ENCODE measurements at regions not wholly inside any gene's neighbourhood (a gene's known extent, or its start where the extent isn't known, plus 50 kb on each side); places are given as distances from the start of the nearest gene placed in this dataset.
"Not testable (repeated sequence)": the region's sequence is repeated elsewhere in the genome, so short reads cannot be mapped to it uniquely, and the experiment has no call there.

DNA sequence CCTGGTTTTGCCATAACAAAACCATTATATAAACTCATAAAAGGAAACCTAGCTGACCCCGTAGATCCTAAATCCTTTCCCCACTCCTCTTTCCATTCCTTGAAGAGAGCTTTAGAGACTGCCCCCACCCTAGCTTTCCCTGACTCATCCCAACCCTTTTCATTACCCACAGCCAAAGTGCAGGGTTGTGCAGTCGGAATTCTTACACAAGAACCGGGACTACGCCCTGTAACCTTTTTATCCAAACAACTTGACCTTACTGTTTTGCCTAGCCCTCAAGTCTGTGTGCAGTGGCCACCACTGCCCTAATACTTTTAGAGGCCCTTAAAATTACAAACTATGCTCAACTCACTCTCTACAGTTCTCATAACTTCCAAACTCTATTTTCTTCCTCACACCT, 116.0 kb upstream of the PTPN13 start:
- not testable (repeated sequence) for DNase-seq (ENCODE audit: low read depth in 1 of 2, low spot score in 1 of 2)

DNA sequence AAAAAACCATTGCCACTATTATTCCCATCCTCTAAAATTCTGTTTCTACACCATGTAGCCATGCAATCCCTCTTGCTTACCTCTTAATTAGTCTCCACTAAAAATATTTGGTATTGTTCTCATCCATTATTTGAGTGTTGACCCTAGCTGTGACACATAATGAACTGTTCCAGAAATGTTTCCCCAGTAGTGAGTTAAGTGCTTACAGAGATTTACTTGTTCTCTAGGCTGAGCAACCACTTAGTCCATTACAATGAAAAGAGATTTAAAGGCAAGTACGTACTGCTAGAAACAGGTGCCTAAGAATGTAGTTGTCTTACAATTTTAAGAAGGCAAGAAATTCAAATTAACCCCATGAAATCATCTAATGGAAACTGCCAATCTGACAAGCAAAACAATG, 112.7 kb upstream of the PTPN13 start:
- no peak for DNase-seq (ENCODE audit: low read depth in 1 of 2, low spot score in 1 of 2)

DNA sequence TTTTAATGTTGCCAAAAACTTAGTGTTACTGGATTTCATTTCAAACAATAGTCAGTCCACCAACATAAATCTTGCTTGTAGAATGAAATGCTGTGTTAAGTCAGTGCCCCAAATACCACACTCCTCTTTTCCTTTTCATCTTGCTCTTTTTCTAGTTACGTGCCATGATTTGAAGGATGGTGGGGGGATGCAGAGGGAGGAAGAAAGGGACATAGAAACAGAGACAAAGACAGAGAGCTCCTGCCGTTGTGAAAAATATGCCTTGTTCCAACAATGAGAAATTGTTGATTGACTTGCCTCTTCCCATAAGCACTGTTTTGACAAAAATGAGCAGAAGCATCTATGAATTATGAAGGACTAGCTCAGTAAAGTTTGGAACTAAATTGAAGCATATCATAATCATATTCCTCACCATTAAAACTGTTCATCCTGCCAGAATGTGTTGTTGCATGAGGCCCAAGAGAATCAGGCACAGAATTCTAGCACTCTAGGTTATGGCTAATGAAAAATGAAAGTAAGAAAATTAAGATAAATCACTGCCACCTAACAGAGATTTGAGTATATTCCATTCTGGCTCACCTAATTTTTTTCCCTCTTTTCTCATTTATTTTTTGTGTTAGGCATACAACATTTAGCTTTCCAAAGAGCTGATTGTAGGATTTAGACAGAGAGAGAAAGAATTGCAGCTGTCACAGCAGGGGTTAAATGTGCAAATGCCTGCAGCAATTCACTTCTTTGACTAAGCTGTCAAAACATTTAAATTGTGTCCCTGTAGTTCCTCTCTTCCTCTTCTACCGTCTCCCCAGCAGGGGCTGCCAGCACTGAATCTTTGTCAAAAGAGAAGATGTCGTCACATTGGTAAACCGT, 111.6 kb upstream of the PTPN13 start:
- DNase-seq (ENCODE audit: low read depth in 1 of 2, low spot score in 1 of 2): no peak

DNA sequence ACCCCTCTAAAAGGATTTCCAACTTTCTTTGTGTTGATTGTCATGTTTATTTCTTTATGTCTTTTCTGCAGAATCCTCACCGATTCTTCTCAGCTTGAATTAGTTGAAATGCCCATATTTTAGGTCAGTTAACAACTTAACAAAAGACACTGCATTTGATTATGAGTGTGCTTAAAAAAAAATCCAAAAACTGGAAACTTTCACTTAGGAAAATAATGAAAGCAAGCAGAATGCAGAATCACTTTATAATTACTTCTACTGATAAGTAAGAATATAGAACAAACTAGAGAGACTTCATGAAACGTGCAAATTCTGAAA, 111.0 kb upstream of the PTPN13 start:
- no peak for DNase-seq (ENCODE audit: low read depth in 1 of 2, low spot score in 1 of 2)

DNA sequence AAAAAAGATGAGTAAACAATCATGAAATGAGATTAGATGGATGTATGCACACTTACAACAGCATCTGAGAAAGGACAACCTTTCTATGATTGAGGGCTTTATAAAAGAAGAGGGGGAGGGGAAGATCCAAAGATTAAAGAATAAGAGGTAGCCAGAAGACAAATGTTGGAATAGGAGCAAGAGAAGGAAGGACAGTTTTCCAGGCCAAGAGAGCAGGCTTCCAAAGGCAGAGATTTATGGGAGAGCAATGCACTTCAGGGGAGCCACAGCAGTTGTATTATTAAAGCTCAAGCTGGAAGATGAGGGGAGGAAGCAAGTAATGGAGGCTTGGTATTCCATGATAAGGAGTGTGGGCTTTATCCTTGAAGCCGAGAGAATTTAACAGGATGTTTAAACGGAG, 110.3 kb upstream of the PTPN13 start:
- DNase-seq (ENCODE audit: low read depth in 1 of 2, low spot score in 1 of 2): no peak

DNA sequence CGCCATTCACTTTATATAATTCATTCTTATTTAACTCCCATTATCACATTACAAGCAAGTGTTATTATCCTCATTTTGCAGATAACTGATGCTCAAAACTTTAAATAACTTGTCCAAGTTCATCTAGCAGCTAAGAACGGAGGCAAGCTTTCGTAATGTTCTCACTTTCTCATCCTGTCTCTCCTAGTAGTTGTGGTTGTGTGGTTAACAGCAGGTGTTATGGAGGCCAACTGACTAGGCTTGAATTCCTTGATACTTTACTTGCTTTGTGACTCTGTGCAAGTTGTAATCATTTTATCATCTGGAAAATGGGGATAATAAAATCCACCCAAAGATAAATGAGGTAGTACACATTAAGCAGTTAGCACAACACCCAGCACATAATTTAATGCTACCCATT, 109.9 kb upstream of the PTPN13 start:
- DNase-seq (ENCODE audit: low read depth in 1 of 2, low spot score in 1 of 2): no peak

DNA sequence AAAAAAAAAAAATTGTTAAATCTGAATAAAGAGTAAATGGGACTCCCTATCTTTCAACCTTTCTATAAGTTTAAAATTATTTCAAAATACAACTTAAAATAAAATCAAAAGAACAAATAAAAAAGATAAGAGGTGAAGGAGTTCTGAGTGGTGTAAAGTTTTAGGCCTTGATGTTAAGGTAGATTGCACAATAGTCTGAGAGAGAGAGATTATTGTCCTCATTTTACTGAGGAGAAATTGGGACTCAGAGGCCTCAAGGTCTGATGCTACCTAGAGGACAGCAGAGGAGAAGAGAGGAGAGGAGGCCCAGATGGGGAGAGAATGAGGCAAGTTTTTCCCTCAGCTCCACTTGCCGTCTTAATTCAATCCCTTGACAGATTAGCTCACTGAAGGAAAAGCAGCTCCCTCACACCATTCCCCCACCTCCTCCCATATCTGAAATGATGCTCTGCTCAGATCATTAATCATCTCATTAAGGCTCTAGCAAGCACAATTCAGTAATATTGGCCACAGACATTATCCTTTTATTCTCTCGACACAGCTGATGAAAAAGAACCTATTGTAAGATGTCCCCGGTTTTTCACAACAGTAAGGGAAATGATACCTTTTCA, 106.3 kb upstream of the PTPN13 start:
- no peak for DNase-seq (ENCODE audit: low read depth in 1 of 2, low spot score in 1 of 2)

DNA sequence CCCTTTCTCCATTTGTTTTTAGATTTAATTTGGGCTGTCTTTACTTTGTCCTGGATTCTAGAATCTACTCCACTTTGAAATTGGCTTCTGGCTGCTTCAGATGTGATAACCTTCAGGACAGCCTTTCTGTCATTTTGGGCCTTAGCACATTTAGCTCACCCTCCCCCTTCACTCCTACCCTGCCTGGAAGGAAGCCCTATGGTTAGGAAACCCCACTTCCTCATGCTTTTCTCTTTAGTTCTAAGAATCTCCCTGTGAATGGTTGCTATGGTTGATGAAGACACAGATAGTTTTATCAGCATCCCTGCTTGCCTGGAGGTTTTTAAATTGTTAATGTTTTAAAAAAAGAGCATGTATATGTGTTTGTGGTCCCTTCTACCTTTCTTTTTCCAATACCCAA, 100.7 kb upstream of the PTPN13 start:
- no peak for DNase-seq (ENCODE audit: low read depth in 1 of 2, low spot score in 1 of 2)

DNA sequence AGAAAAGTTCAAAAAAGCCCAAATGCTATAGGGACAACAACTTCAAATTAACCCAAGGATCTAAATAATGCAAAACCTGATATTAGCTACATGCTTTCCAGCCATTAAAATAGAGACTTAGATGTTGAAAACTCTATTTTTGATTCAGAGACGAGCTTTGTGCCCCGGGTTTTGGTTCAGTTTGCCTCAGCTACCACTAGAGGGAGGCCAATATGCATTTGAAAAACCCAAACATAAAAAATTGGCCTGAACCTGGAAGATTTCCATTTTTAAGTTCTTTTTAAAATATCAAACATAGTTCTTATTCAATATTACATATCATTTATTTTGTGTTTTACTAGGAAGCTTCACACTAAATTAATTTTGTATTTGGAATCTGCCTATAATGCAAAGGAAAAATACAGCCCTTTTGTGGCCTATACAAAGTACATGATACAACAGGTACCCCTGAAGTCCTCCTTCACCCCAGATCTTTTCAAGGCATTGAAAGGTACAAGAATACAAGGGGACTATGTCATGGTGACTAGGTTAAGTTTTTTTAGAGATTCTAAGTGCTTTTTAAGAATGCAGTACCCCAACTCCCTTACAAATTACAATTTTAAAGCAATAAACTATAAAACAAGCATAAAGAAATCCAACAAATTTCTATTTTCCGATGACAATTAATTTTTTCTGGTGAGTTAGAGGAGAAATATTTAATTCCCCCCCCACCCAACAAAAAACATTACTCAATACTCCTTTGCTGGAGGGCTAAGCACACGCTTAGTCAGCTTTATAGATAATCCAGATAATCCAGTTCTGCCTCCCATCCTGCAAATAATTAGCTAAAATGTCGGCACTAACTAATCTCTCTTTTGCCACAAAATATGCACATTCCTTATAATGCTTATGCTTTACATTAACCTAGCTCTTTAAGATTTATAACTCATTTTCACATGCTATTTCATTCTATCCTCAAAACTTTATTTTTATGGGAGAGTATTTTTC, 97.7 kb upstream of the PTPN13 start:
- peak in 1 of 2 donors; percentile 2 for DNase-seq (ENCODE audit: low read depth in 1 of 2, low spot score in 1 of 2)

DNA sequence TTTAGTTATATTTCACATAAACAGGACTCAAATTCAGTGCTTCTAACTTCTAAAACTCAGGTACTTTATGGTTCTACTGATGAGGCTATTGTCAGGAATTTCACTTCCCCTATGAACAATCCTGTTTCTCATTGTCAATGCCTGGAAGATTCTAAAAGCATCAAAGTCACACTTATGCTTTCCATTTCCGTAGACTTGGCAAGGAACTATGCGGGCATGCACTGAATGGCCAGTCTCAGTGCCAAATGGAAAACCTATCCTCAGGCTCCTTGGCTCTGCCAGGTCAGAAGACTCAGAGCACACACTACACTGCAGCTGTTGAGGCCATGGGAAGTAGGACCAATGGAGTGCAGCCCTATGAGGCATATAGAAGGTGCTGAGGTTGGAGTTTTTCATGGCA, 97.0 kb upstream of the PTPN13 start:
- no peak for DNase-seq (ENCODE audit: low read depth in 1 of 2, low spot score in 1 of 2)

DNA sequence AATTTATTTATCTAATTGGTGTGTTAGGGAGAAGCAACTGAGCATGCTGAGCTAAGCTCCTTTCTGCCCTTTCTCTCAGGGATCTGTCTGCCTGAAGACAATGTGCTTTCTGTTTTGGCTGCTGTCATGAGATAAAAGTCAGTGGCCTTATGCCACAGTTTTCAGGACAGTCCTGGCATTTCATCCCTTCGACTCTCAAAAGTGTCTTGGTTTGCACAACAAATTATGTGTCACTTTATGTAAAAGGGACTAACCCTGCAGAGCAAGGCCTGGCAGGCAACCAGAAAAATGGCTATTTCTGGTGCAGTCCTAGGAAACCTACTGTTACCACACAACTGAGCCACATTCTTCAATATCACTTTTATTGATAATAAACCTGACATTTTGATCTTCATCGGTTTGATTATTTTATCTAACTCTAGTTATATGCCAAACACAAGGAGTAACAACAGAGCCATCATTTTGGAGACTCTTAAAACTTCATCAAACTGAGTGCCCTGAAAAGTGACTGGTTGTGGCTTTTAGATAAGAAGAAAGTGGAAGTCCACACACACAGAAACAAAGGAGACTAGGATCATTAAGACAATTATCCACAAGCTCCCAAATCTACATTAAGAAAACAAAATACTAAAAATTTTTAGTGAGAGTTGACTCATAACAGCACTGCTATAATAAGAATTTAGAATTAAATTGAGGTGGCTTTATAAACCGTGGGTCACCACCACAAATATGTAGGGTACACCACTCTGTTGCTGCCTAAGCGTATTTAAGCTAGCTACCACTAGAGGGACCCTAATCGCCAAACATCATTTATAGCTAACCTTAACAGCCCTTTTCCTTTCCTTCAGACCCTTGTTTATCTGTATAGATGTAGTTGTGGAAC, 95.9 kb upstream of the PTPN13 start:
- no peak for DNase-seq (ENCODE audit: low read depth in 1 of 2, low spot score in 1 of 2)

DNA sequence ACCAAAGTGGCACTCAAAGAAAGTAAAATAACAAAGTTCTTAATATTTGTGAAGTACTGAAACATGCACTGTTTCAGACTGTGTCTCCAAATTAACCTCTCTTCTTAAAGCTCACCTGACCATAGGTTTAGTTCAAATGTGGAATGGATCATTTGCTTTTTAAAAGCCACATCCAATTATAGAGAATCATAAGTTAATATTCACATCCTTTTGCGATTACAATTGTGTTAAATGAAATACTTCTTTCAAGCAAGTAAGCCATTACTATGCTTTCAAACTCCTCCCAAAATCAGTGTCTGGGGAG, 95.3 kb upstream of the PTPN13 start:
- DNase-seq (ENCODE audit: low read depth in 1 of 2, low spot score in 1 of 2): no peak

DNA sequence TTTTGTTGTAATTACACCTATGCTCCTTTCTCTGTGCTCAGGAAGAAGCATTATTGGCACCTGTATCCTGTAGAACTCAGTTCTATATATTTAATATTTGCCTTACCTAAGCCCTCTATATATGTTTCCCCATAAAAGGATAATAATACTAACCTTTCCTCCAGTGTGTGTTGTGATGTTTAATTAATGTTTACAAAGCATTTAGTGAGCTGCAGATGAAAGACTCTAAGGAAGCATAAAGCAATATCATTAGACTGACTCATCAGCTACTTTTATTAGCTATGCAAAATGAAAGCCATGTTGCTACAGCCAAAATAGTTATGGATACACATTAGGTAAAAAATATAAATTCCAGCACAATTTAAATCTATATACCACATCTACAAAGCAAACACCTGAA, 93.6 kb upstream of the PTPN13 start:
- no peak for DNase-seq (ENCODE audit: low read depth in 1 of 2, low spot score in 1 of 2)

DNA sequence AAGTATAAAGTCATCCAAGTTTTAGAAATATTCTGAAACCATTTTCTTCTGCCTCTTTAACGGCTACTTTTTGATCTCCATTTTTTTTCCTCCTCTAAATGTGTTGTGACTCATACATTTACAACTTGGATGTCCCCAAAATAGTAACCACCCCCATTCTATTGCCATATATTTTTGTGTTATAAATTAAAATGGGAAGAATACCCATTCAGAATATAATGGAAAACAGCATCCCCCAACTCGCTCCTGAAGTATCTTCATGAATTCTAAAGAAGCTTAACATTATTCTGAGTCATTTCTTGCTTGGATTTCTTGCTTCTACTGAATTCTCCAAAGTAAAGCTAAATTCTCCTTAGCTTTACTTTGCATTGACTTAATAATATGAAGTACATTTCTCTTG, 92.0 kb upstream of the PTPN13 start:
- DNase-seq (ENCODE audit: low read depth in 1 of 2, low spot score in 1 of 2): no peak

DNA sequence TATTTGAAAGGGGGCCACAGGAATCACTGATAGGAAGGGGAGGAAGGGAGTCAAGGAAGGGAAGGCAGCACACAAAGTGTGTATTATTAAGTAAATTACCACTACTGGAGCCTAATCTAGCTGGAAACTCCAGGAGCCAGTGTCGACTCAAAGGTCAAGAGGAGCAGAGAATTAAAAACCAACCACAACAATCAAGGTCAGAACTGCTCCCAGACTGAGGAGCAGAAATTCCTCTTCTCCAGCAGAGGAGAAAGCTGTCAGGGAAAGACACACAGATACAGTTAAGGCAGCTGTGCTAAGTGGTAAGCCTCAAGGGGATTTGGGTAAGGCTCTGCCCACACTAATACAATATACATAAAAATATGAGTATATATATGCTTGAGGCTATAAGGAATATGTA, 87.5 kb upstream of the PTPN13 start:
- no peak for DNase-seq (ENCODE audit: low read depth in 1 of 2, low spot score in 1 of 2)

DNA sequence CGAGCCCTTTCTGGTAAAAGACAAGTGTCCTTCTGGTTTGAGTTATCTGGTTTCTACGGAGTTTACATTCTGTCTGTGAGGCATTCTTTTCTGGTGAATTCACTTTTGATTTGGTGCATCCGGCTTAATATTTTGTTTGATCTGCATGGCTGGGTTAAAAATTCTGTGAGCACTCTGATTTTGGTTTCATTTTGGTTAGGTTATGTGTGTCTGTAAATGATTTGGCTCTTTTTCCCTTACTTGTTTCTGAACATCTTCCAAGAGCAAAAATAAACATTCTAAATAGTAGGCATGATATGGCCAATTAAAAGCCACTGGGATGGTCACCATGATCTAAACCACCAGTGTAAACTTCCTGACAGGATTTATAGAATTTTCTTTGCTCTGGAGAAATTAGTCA, 85.7 kb upstream of the PTPN13 start:
- no peak for DNase-seq (ENCODE audit: low read depth in 1 of 2, low spot score in 1 of 2)

DNA sequence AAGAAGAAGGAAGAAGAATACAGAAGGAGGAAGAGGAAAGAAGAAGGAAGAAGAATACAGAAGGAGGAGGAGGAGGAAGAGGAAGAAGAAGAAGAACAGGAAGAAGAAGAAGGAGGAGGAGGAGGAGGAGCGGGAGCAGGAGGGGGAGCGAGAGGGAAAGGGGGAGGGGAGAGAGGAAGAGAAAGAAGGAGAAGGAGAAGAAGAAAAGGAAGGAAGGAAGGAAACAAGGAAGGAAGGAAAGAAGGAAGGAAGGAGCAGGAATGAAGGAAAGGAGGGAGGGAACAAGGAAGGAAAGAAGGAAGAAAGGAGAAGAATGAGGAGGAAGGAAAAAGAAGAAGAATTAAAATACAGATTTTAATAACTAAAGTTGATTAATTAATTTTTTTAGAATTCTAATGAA, 82.5 kb upstream of the PTPN13 start:
- no peak for DNase-seq (ENCODE audit: low read depth in 1 of 2, low spot score in 1 of 2)

DNA sequence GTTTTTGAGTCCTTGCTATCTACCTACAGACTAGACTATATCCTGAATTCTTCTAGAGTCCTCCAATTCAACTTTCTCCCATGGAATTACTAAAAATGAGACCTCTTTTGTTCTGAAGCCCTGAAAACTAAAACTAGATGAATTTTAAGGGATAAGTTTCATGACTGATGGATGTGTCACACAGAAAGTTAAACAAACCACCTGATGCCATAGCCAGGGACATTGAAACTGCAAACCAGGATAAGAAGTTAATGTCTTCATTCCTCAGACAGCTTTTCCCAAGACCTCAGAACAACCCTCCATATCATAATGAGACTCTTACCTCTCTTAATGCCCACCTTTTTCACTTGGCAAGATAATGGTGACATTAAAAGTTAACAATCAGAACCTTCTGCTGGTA, 81.5 kb upstream of the PTPN13 start:
- no peak for DNase-seq (ENCODE audit: low read depth in 1 of 2, low spot score in 1 of 2)

DNA sequence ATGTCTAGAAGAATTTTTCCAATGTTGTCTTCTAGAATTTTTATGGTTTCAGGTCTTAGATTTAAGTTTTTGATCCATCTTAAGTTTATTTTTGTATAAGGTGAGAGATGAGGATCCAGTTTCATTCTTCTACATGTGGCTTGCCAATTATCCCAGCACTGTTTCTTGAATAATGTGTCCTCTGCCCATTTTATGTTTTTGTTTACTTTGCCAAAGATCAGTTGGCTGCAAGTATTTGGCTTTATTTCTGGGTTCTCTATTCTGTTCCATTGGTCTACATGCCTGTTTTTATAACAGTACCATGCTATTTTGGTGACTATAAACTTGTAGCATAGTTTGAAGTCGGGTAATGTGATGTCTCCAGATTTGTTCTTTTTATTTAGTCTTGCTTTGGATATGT, 78.2 kb upstream of the PTPN13 start:
- not testable (repeated sequence) for DNase-seq (ENCODE audit: low read depth in 1 of 2, low spot score in 1 of 2)

DNA sequence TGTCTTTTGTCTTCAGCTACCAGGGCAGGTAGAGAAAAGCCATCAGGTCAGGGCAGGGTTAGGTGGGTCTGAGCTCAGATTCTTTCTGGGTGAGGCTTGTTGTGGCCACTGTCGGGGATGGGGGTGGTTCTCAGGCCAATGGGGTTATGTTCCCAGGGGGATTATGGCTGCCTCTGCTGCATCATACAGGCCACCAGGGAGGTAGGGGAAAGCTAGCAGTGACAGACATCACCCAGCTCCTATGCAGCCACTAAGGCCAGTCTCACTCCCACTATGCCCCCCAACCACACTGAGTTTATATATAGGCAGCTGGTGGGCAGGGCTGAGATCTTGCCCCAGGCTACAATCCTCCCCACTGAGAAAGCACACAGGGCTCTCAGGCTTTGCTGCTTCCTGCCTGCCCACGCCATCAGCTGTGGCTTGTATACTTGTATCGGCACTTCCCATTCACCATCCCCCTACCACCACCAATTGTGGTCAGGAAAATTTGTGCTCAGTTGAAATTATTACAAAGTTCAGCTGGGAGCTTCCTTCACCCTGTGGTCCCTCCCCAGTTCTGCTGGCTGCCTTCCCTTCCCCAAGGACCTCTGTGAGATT, 72.6 kb upstream of the PTPN13 start:
- DNase-seq (ENCODE audit: low read depth in 1 of 2, low spot score in 1 of 2): no peak

DNA sequence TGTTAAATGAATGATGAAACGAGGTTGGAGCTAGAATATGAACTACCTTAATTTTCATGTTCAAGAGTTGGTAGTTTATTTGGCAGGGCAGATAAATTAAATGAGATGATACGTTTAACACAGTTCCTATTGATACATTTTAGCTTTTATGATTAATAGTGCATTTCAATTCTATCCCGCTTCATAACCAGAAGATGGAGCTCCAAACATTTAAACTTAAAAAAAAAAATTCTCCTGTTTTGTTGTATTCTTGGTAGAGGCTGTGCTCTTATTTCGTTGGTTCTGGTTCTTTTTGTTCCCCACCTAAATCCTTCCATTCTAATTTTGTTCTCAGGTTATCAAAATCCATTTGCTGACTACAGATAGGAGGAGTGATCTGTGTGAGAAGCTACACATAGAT, 71.8 kb upstream of the PTPN13 start:
- DNase-seq (ENCODE audit: low read depth in 1 of 2, low spot score in 1 of 2): no peak
